IPS-15b (cell line): ENCODE measurements at regions not wholly inside any gene's neighbourhood (a gene's known extent, or its start where the extent isn't known, plus 50 kb on each side); places are given as distances from the start of the nearest gene placed in this dataset.

ENCODE experiments used
- H3K27me3 ChIP-seq: one replicate; pipeline ENCODE4 v1.6.1; 2013; ENCODE audit warnings: low read length; ENCODE audit not compliant: control insufficient read depth, insufficient read depth
- H3K36me3 ChIP-seq: one replicate; pipeline ENCODE4 v1.6.1; 2013; ENCODE audit warnings: low read length; ENCODE audit not compliant: control insufficient read depth, insufficient read depth
- H3K4me1 ChIP-seq: one replicate; pipeline ENCODE4 v1.6.1; 2013; ENCODE audit warnings: mild to moderate bottlenecking, low read length; ENCODE audit not compliant: control insufficient read depth, insufficient read depth
- H3K4me3 ChIP-seq: one replicate; pipeline ENCODE4 v1.5.1; 2013; ENCODE audit warnings: low read depth, low read length
- H3K9ac ChIP-seq: one replicate; pipeline ENCODE4 v1.6.1; 2013; ENCODE audit warnings: low read depth, mild to moderate bottlenecking, low read length
- H3K9me3 ChIP-seq: one replicate; pipeline ENCODE4 v1.6.1; 2013; ENCODE audit warnings: mild to moderate bottlenecking, low read length; ENCODE audit not compliant: control insufficient read depth, insufficient read depth

DNA sequence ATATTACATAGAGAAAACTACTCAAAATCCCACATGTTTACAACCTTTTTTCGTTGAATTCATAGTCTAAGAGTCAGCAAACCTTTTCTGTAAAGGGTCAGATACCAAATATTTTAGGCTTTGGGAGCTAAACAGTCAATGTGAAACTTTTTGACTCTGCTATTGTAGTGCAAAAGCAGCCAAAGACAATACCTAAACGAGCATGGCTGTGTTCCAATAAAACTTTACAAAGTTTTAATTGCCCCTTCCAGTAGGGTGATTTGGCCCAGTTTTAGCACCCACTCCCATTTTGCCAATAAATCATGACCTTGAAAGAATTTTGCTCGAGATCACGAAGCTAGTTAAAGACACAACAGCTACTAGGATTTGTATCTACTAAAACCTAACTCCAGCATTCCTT lies 147.2 kb downstream of the ANKRD50 start:
- H3K36me3 ChIP-seq = no peaks in the 10 kb centered on the region
- peaks cover 2% of the 10 kb centered on the region for H3K4me1 ChIP-seq
- H3K9me3 ChIP-seq = no peaks in the 10 kb centered on the region

GRCh38 chr4:124566030-124566429 lies 146.5 kb downstream of the ANKRD50 start:
- Histone ChIP-seq H3K9ac (no peak overlapping the region), H3K9me3 (no peaks in the 10 kb centered on the region)

More for the DNA sequence above, 147.2 kb downstream of the ANKRD50 start:
- Histone ChIP-seq H3K4me3 (no peak overlapping the region), H3K9ac (no peak overlapping the region), H3K27me3 (no peaks in the 10 kb centered on the region)

GRCh38 chr4:124573056-124573455 lies 139.5 kb downstream of the ANKRD50 start:
- no peaks in the 10 kb centered on the region for H3K36me3 ChIP-seq
- H3K4me1 ChIP-seq = no peaks in the 10 kb centered on the region
- no peaks in the 10 kb centered on the region for H3K9me3 ChIP-seq
- H3K27me3 ChIP-seq = no peaks in the 10 kb centered on the region
- no peak overlapping the region for H3K4me3 ChIP-seq
- no peak overlapping the region for H3K9ac ChIP-seq

More at GRCh38 chr4:124566030-124566429, 146.5 kb downstream of the ANKRD50 start:
- Histone ChIP-seq H3K4me3 (no peak overlapping the region), H3K36me3 (no peaks in the 10 kb centered on the region), H3K4me1 (peaks cover 2% of the 10 kb centered on the region), H3K27me3 (no peaks in the 10 kb centered on the region)

GRCh38 chr4:124579896-124580295 lies 132.6 kb downstream of the ANKRD50 start:
- peaks cover under 1% of the 10 kb centered on the region for H3K4me1 ChIP-seq
- H3K27me3 ChIP-seq = no peaks in the 10 kb centered on the region

GRCh38 chr4:124583797-124584196 lies 128.7 kb downstream of the ANKRD50 start:
- Histone ChIP-seq H3K9me3 (peaks cover 13% of the 10 kb centered on the region), H3K36me3 (peaks cover 2% of the 10 kb centered on the region), H3K9ac (no peak overlapping the region), H3K27me3 (no peaks in the 10 kb centered on the region), H3K4me1 (peaks cover 2% of the 10 kb centered on the region), H3K4me3 (no peak overlapping the region)

More at GRCh38 chr4:124579896-124580295, 132.6 kb downstream of the ANKRD50 start:
- Histone ChIP-seq H3K36me3 (peaks cover 2% of the 10 kb centered on the region), H3K9me3 (peaks cover 13% of the 10 kb centered on the region), H3K9ac (no peak overlapping the region), H3K4me3 (no peak overlapping the region)

- H3K27me3 ChIP-seq = no peaks in the 10 kb centered on the region
- H3K4me1 ChIP-seq = peaks cover 2% of the 10 kb centered on the region
- no peaks in the 10 kb centered on the region for H3K36me3 ChIP-seq
- H3K4me3 ChIP-seq = no peak overlapping the region
- no peaks in the 10 kb centered on the region for H3K9me3 ChIP-seq
- no peak overlapping the region for H3K9ac ChIP-seq
These were observed 122.7 kb downstream of the ANKRD50 start for GRCh38 chr4:124589786-124590185.

- H3K4me3 ChIP-seq = no peak overlapping the region
- no peaks in the 10 kb centered on the region for H3K36me3 ChIP-seq
- H3K9me3 ChIP-seq = no peaks in the 10 kb centered on the region
- no peaks in the 10 kb centered on the region for H3K4me1 ChIP-seq
- H3K9ac ChIP-seq = no peak overlapping the region
- no peaks in the 10 kb centered on the region for H3K27me3 ChIP-seq
These were observed 122.1 kb downstream of the ANKRD50 start for GRCh38 chr4:124590480-124590879.

DNA sequence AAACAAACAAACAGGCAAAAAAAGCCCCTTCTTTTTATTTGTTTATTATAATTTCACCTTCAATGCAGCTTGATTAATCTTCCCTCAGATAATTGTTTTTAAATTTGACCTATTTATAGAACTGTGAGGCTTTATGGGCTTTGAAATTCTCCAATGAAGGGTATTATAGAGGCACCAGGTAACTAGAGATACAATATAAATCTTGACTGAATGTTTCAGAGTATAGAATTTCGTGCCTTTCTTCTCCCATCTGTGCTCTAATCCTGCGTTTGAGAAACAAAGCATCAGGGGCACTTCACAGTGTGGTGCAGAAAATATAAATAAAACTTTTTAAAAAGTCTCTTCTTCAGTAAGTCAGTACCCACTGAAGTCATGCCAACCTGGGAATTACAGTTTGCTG lies 120.9 kb downstream of the ANKRD50 start:
- no peaks in the 10 kb centered on the region for H3K27me3 ChIP-seq
- H3K9ac ChIP-seq = no peak overlapping the region
- no peaks in the 10 kb centered on the region for H3K4me1 ChIP-seq
- no peak overlapping the region for H3K4me3 ChIP-seq
- H3K9me3 ChIP-seq = no peaks in the 10 kb centered on the region
- H3K36me3 ChIP-seq = no peaks in the 10 kb centered on the region

DNA sequence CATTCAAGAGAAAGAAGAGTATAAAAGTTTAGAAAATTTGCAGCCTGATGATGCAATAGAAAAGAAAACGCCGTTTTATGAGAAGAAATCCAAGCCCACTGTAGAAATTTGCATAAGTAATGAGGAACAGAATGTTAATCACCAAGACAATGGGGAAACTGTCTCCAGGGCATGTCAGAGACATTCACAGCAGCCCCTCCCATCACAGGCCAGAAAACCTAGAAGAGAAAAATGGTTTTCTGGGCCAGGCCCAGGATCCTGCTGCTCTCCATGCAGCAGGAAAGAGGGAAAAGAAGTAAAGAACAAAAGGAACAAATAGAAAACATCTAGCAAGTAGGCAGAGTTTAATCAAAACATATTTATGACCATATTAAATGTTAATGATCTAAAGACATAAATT lies 119.0 kb downstream of the ANKRD50 start:
- Histone ChIP-seq H3K4me1 (no peaks in the 10 kb centered on the region), H3K27me3 (no peaks in the 10 kb centered on the region), H3K4me3 (no peak overlapping the region), H3K9ac (no peak overlapping the region), H3K36me3 (no peaks in the 10 kb centered on the region), H3K9me3 (no peaks in the 10 kb centered on the region)

- Histone ChIP-seq H3K36me3 (no peaks in the 10 kb centered on the region), H3K27me3 (no peaks in the 10 kb centered on the region)
These were observed 117.6 kb downstream of the ANKRD50 start for GRCh38 chr4:124594945-124595344.

DNA sequence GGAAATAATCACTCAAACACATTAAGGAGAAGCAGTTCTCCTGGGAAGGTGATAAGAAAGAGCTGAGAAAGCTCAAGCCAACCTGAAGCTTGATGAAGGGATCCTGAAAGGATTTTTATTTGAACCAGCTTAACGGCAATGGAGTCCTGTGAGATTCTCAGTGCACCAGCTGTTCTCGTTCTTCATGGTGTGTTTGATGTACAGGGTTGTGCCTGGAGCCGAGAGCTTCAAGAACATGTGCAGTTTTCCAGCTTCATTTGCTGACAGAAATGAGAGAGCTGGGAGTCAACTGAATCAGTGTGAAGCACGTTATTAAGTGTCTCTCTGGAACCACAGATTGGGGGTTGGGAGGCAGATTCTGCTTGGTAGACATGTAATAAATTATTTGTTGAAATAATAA lies 115.7 kb downstream of the ANKRD50 start:
- Histone ChIP-seq H3K9me3 (no peaks in the 10 kb centered on the region), H3K27me3 (no peaks in the 10 kb centered on the region), H3K4me3 (no peak overlapping the region), H3K36me3 (no peaks in the 10 kb centered on the region), H3K9ac (no peak overlapping the region), H3K4me1 (no peaks in the 10 kb centered on the region)

More at GRCh38 chr4:124594945-124595344, 117.6 kb downstream of the ANKRD50 start:
- no peaks in the 10 kb centered on the region for H3K9me3 ChIP-seq
- H3K4me3 ChIP-seq = no peak overlapping the region
- no peaks in the 10 kb centered on the region for H3K4me1 ChIP-seq
- no peak overlapping the region for H3K9ac ChIP-seq

DNA sequence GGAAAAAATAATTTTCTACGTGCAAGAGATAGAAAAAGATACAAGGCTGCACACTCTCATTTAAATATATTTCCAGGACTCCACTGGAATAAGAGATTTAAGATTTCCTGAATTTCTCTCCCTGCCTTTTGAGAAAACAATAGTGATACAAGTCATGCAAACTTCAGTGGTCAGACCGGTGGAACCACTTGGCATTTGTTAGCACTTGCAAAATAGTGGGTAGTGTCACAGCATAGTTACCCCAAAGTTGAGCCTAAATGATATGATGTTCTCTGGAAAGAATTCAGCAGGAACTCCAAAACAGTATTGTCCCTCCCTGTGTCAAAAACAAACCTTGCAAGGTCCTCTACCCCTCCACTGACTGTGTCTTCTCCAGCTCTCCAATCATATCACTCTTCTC lies 102.3 kb downstream of the ANKRD50 start:
- Histone ChIP-seq H3K36me3 (no peaks in the 10 kb centered on the region), H3K9ac (no peak overlapping the region), H3K4me3 (no peak overlapping the region), H3K4me1 (peaks cover 2% of the 10 kb centered on the region), H3K9me3 (no peaks in the 10 kb centered on the region), H3K27me3 (no peaks in the 10 kb centered on the region)
